H54 (cell line): ENCODE measurements at regions not wholly inside any gene's neighbourhood (a gene's known extent, or its start where the extent isn't known, plus 50 kb on each side); places are given as distances from the start of the nearest gene placed in this dataset.
"Not testable (repeated sequence)": the region's sequence is repeated elsewhere in the genome, so short reads cannot be mapped to it uniquely, and the experiment has no call there.

ENCODE experiments used
- DNase-seq: peaks from one replicate; pipeline ENCODE4 v3.0.0; 2011; ENCODE audit warnings: low spot score, mixed read lengths; ENCODE audit not compliant: insufficient read length
- FAIRE-seq: peaks from 3 replicates; lab custom pipeline; 2011; peaks lifted over from hg19 to GRCh38; lab: Jason Lieb, UNC
- POLR2A ChIP-seq: IDR thresholded peaks from 2 replicates; pipeline ENCODE4 v1.6.1; 2011; ENCODE audit warnings: low read depth, mild to moderate bottlenecking, low read length

GRCh38 chr2:7612969-7613368, 695.8 kb downstream of the RNF144A start:
- FAIRE-seq: no peak
- TF ChIP-seq POLR2A: no peak
- no peak for DNase-seq

- no peak for TF ChIP-seq POLR2A
- DNase-seq: no peak
- FAIRE-seq: no peak
These were observed 696.6 kb downstream of the RNF144A start for GRCh38 chr2:7613831-7614230.

GRCh38 chr2:7618031-7618430, 700.8 kb downstream of the RNF144A start:
- TF ChIP-seq POLR2A: no peak
- no peak for DNase-seq
- no peak for FAIRE-seq

- no peak for FAIRE-seq
- no peak for DNase-seq
- no peak for TF ChIP-seq POLR2A
These were observed 702.2 kb downstream of the RNF144A start for GRCh38 chr2:7619203-7619970.

GRCh38 chr2:7620255-7620654, 703.0 kb downstream of the RNF144A start:
- DNase-seq (no peak), FAIRE-seq (no peak)
- TF ChIP-seq POLR2A: no peak

GRCh38 chr2:7621018-7621814, 704.0 kb downstream of the RNF144A start:
- FAIRE-seq (no peak), DNase-seq (no peak)
- TF ChIP-seq POLR2A: no peak

GRCh38 chr2:7625392-7626138, 708.4 kb downstream of the RNF144A start:
- no peak for DNase-seq
- no peak for FAIRE-seq
- no peak for TF ChIP-seq POLR2A

GRCh38 chr2:7626139-7626537, 708.9 kb downstream of the RNF144A start:
- DNase-seq: no peak
- no peak for TF ChIP-seq POLR2A
- FAIRE-seq: no peak

- TF ChIP-seq POLR2A: no peak
- DNase-seq (no peak), FAIRE-seq (no peak)
These were observed 710.4 kb downstream of the RNF144A start for GRCh38 chr2:7627583-7627982.

- DNase-seq (no peak), FAIRE-seq (no peak)
- TF ChIP-seq POLR2A: no peak
These were observed 715.2 kb downstream of the RNF144A start for GRCh38 chr2:7632420-7632819.

- TF ChIP-seq POLR2A: no peak
- no peak for FAIRE-seq
- no peak for DNase-seq
These were observed 716.4 kb downstream of the RNF144A start for GRCh38 chr2:7633566-7634153.

GRCh38 chr2:7634409-7634808, 717.2 kb downstream of the RNF144A start:
- no peak for DNase-seq
- FAIRE-seq: no peak
- no peak for TF ChIP-seq POLR2A

- no peak for TF ChIP-seq POLR2A
- DNase-seq (no peak), FAIRE-seq (no peak)
These were observed 722.3 kb downstream of the RNF144A start for GRCh38 chr2:7639476-7639875.

- not testable (repeated sequence) for FAIRE-seq, DNase-seq
These were observed 724.1 kb downstream of the RNF144A start for GRCh38 chr2:7641272-7641671.
